ENCODE measurements at regions not wholly inside any gene's neighbourhood (a gene's known extent, or its start where the extent isn't known, plus 50 kb on each side); places are given as distances from the start of the nearest gene placed in this dataset.

DNA sequence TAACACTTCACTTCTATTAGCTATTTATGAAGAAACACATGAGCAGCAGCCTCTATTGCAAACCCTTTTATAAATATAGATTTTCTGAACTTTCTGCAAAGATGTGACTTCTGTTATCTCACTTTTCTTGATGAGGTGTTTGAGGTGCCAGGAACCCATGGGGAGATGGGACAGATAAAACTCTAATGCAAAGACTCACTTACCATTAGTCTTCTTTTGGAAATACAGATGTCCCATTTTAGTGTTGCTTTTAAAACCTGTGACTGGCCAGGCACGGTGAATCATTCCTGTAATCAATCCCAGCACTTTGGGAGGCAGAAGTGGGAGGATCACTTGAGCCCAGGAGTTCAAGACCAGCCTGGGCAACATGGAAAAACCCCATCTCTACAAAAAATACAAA, 171.3 kb upstream of the GAS1 start:
- intact Hi-C loops (cut with DNase I) = no loop called here
- Histone ChIP-seq H3K36me3 (no peaks in the 10 kb centered on the region), H3K4me3 (no peak overlapping the region), H3K4me1 (peaks cover 0 to 39% (median 19%) of the 10 kb centered on the region in 3 donors), H3K27me3 (no peaks in the 10 kb centered on the region), H3K27ac (no peak overlapping the region), H3K9me3 (no peaks in the 10 kb centered on the region)
- 60 to 71% methylated on average over 1 of the region's 1 CpG for WGBS, 2 donors
- no peak for TF ChIP-seq POLR2A (IDR thresholded peaks at IDR 0.05)
- TF ChIP-seq, protein P1, sequence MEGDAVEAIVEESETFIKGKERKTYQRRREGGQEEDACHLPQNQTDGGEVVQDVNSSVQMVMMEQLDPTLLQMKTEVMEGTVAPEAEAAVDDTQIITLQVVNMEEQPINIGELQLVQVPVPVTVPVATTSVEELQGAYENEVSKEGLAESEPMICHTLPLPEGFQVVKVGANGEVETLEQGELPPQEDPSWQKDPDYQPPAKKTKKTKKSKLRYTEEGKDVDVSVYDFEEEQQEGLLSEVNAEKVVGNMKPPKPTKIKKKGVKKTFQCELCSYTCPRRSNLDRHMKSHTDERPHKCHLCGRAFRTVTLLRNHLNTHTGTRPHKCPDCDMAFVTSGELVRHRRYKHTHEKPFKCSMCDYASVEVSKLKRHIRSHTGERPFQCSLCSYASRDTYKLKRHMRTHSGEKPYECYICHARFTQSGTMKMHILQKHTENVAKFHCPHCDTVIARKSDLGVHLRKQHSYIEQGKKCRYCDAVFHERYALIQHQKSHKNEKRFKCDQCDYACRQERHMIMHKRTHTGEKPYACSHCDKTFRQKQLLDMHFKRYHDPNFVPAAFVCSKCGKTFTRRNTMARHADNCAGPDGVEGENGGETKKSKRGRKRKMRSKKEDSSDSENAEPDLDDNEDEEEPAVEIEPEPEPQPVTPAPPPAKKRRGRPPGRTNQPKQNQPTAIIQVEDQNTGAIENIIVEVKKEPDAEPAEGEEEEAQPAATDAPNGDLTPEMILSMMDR (IDR thresholded peaks at IDR 0.05) = no peak
- DNase-seq = no peak

DNA sequence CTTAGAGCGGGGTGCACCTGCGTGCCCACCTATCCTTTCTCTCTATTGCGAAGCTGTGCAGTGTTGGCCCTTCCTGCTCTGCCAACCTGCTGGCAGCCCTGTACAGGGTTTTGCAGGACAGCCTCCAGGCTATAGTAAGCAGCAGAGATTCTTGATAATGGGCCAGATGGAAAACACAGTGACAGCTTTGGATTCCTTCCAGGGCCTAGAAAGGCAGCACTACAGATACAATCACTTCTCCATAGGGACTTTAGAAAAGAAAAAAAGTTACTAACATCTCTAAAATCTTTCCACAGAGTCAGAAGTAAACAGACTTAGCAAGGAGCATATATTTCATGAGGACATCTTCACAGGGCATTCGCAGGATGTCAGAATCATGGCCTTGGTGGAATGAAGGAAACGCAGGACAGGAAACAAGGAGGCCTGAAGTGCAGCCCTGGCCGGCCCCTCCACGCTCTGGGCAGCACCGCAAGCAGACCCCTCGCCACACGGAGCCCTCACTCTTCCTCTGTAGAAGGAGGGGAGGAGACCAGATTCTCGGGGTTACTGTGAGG, 172.1 kb upstream of the GAS1 start:
- no peaks in the 10 kb centered on the region for H3K9me3 ChIP-seq
- no peak for DNase-seq
- peaks cover 0 to 39% (median 19%) of the 10 kb centered on the region in 3 donors for H3K4me1 ChIP-seq
- H3K27me3 ChIP-seq = no peaks in the 10 kb centered on the region
- 47 to 50% methylated on average over 11 of the region's 11 CpGs for WGBS, 2 donors
- TF ChIP-seq, protein P1 (IDR thresholded peaks at IDR 0.05) = no peak
- TF ChIP-seq POLR2A (IDR thresholded peaks at IDR 0.05) = no peak
- intact Hi-C loops (cut with DNase I) = no loop called here
- no peak overlapping the region for H3K4me3 ChIP-seq
- H3K27ac ChIP-seq = peak overlapping the region in 3 of 4 donors; percentile 11 to 78 (median 57)
- H3K36me3 ChIP-seq = no peaks in the 10 kb centered on the region

DNA sequence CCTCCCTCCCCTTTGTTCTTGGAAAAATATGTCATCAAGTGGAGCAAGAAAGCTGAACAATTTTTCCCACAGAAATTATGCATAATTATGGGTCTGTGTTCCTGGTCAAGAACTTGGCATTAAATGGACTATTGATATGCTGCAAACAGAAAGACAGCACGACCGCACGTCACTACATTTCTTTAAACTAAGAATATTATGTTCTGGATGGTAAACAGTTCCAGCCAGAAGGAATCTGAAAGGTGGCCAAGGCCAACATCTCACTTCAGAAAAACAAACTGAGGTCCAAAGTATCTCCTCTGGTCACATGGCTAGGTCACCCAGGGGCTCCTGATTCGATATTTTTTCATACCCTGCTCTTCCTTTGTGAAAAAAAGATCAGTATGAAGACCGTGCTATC, 173.3 kb upstream of the GAS1 start:
- no peak for DNase-seq
- Histone ChIP-seq H3K27me3 (no peaks in the 10 kb centered on the region), H3K27ac (no peak overlapping the region), H3K4me1 (peaks cover 0 to 35% (median 19%) of the 10 kb centered on the region in 3 donors), H3K9me3 (no peaks in the 10 kb centered on the region), H3K36me3 (no peaks in the 10 kb centered on the region), H3K4me3 (no peak overlapping the region)
- TF ChIP-seq, protein P1 (IDR thresholded peaks at IDR 0.05) = no peak
- TF ChIP-seq POLR2A (IDR thresholded peaks at IDR 0.05) = no peak
- 70 to 81% methylated on average over 5 of the region's 5 CpGs for WGBS, 2 donors
- intact Hi-C loops (cut with DNase I) = no loop called here

DNA sequence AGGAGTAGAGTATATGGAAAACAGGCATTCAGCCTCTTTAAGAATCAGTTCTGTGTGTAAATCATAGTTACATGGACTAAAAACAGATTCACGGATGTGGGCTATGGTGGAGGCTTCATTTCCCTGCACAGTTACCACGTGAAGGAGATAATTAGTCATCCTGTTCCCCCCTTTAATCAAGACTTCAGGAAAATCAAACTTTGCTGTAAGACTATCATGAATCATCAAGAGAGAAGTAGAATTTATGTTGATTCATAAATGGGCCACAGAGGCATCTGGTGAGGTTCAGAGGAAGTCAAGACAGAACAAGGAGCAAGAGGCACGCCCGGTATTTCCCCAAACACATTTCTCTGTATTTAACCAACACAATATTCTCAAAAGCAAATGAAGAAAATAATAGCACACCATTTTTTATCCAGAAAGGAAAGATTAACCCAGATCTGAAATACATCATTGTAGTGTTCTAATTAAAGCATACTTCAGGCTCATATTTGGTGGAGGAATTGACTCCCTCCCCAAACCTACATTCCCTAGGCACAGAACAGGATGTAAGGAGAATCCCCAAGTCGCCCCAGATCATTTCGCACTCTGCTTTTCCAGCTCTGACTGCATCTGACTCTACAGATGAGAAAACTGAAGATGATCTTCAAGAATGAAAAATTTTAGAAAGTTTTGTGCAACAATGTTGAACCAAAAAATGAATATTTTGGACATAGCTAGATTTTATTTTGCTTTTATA, 175.8 kb upstream of the GAS1 start:
- Histone ChIP-seq H3K4me1 (peaks cover 0 to 28% (median 19%) of the 10 kb centered on the region in 3 donors), H3K9me3 (no peaks in the 10 kb centered on the region), H3K27me3 (no peaks in the 10 kb centered on the region), H3K27ac (peak overlapping the region in 2 of 4 donors; percentile 14 to 31), H3K4me3 (no peak overlapping the region), H3K36me3 (no peaks in the 10 kb centered on the region)
- TF ChIP-seq, protein P1 (IDR thresholded peaks at IDR 0.05) = no peak
- no peak for TF ChIP-seq POLR2A (IDR thresholded peaks at IDR 0.05)
- intact Hi-C loops (cut with DNase I) = no loop called here
- 15 to 23% methylated on average over 6 of the region's 6 CpGs for WGBS, 2 donors
- DNase-seq = no peak

DNA sequence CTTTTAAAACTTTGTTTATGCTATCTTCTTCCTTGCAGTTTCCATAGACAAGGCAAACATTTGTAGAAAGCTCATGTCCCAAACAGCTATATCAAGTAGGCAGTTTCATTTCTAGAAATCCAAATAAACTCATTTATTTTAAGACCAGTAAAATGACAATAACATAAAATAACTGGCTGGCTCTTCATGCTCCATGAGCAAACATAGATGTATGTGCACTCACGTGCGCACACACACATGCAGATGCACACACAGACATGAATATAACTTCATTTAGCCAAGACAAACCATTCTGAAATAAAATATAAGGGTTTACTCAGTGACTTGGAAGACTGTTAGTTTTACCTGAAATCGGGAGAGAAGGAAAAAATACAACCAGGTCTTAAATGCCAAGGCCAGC, 176.5 kb upstream of the GAS1 start:
- 81 to 84% methylated on average over 3 of the region's 3 CpGs for WGBS, 2 donors
- DNase-seq = no peak
- Histone ChIP-seq H3K4me1 (peaks cover 0 to 26% (median 19%) of the 10 kb centered on the region in 3 donors), H3K27me3 (no peaks in the 10 kb centered on the region), H3K36me3 (no peaks in the 10 kb centered on the region), H3K27ac (no peak overlapping the region), H3K4me3 (no peak overlapping the region), H3K9me3 (no peaks in the 10 kb centered on the region)
- TF ChIP-seq, protein P1 (IDR thresholded peaks at IDR 0.05) = no peak
- no peak for TF ChIP-seq POLR2A (IDR thresholded peaks at IDR 0.05)
- intact Hi-C loops (cut with DNase I) = no loop called here
